ENCODE measurements at regions not wholly inside any gene's neighbourhood (a gene's known extent, or its start where the extent isn't known, plus 50 kb on each side); places are given as distances from the start of the nearest gene placed in this dataset.

- in situ Hi-C loops (cut with HindIII; ENCODE audit: low sequenced_read_pairs) = no loop called here
- no peak for TF ChIP-seq CTCF (IDR thresholded peaks at IDR 0.05; ENCODE audit: low read depth, low read length, missing control alignments)
- no peak for DNase-seq (ENCODE audit: low read depth)
- no peak overlapping the region for H3K4me3 ChIP-seq (ENCODE audit: low read depth, low read length)
Observed at GRCh38 chr10:33506391-33506790, 171.9 kb upstream of the NRP1 start.

- no peak for TF ChIP-seq CTCF (IDR thresholded peaks at IDR 0.05; ENCODE audit: low read depth, low read length, missing control alignments)
- no peak overlapping the region for H3K4me3 ChIP-seq (ENCODE audit: low read depth, low read length)
- in situ Hi-C loops (cut with HindIII; ENCODE audit: low sequenced_read_pairs) = no loop called here
- DNase-seq (ENCODE audit: low read depth) = no peak
Observed at GRCh38 chr10:33501161-33501560, 166.7 kb upstream of the NRP1 start.

GRCh38 chr10:33498391-33498891, 164.0 kb upstream of the NRP1 start:
- TF ChIP-seq CTCF (IDR thresholded peaks at IDR 0.05; ENCODE audit: low read depth, low read length, missing control alignments) = no peak
- no peak for DNase-seq (ENCODE audit: low read depth)
- in situ Hi-C loops (cut with HindIII; ENCODE audit: low sequenced_read_pairs) = no loop called here
- H3K4me3 ChIP-seq (ENCODE audit: low read depth, low read length) = no peak overlapping the region

- H3K4me3 ChIP-seq (ENCODE audit: low read depth, low read length) = no peak overlapping the region
- TF ChIP-seq CTCF (IDR thresholded peaks at IDR 0.05; ENCODE audit: low read depth, low read length, missing control alignments) = no peak
- DNase-seq (ENCODE audit: low read depth) = no peak
- in situ Hi-C loops (cut with HindIII; ENCODE audit: low sequenced_read_pairs) = no loop called here
Observed at GRCh38 chr10:33497338-33497737, 162.9 kb upstream of the NRP1 start.

GRCh38 chr10:33496096-33496495, 161.6 kb upstream of the NRP1 start:
- no peak for DNase-seq (ENCODE audit: low read depth)
- in situ Hi-C loops (cut with HindIII; ENCODE audit: low sequenced_read_pairs) = no loop called here
- TF ChIP-seq CTCF (IDR thresholded peaks at IDR 0.05; ENCODE audit: low read depth, low read length, missing control alignments) = no peak
- no peak overlapping the region for H3K4me3 ChIP-seq (ENCODE audit: low read depth, low read length)

- DNase-seq (ENCODE audit: low read depth) = no peak
- no peak overlapping the region for H3K4me3 ChIP-seq (ENCODE audit: low read depth, low read length)
- in situ Hi-C loops (cut with HindIII; ENCODE audit: low sequenced_read_pairs) = no loop called here
- no peak for TF ChIP-seq CTCF (IDR thresholded peaks at IDR 0.05; ENCODE audit: low read depth, low read length, missing control alignments)
Observed at GRCh38 chr10:33494694-33495265, 160.3 kb upstream of the NRP1 start.

Data from astrocyte of the cerebellum (primary cell).